Right lobe of liver (tissue), 6 donors: ENCODE measurements at regions not wholly inside any gene's neighbourhood (a gene's known extent, or its start where the extent isn't known, plus 50 kb on each side); places are given as distances from the start of the nearest gene placed in this dataset.

ENCODE experiments used
- ATAC-seq, 4 donors: fragments of 200-7000 bp; cut with Tn5 transposase; one replicate each; pipeline ENCODE4 v1.9.1; 2020; ENCODE audit warnings: mild to moderate bottlenecking in 4 of 4, moderate library complexity in 4 of 4
- DNase-seq, 3 donors: peaks; one replicate each; pipeline ENCODE4 v3.0.0-alpha.2; 2020
- H3K27ac ChIP-seq, 3 donors: fragments of 200-600 bp; one replicate each; pipeline ENCODE4 v1.8.0; 2022
- H3K27me3 ChIP-seq, 2 donors: fragments of 200-600 bp; one replicate each; pipeline ENCODE4 v1.8.0; 2022
- H3K36me3 ChIP-seq, 4 donors: fragments of 200-600 bp; sonication (generic) in 1 of 4; one replicate each; pipeline versions ENCODE4 v1.5.1 to v1.8.0; 2017 to 2022; ENCODE audit warnings: control low read depth in 1 of 4
- H3K4me1 ChIP-seq, 4 donors: fragments of 200-600 bp; sonication (generic) in 1 of 4; one replicate each; pipeline versions ENCODE4 v1.5.1 to v1.8.0; 2017 to 2022; ENCODE audit warnings: control low read depth in 1 of 4
- H3K4me3 ChIP-seq, 3 donors: fragments of 200-600 bp; one replicate each; pipeline ENCODE4 v1.8.0; 2022
- H3K9me3 ChIP-seq, 4 donors: fragments of 200-600 bp; sonication (generic) in 1 of 4; one replicate each; pipeline versions ENCODE4 v1.5.1 to v1.8.0; 2017 to 2022; ENCODE audit warnings: control low read depth in 1 of 4
- CTCF ChIP-seq, 4 donors: fragments of 200-600 bp in 3 of 4; fragments of 450-650 bp in 1 of 4; IDR thresholded peaks; one replicate each; pipeline versions ENCODE4 v1.5.1 to v1.8.0; 2016 to 2022; ENCODE audit warnings: antibody characterized with exemption in 4 of 4, mild to moderate bottlenecking in 2 of 4
- POLR2A ChIP-seq: fragments of 450-650 bp; IDR thresholded peaks from one replicate; pipeline ENCODE4 v1.6.1; 2017; ENCODE audit warnings: antibody characterized with exemption, mild to moderate bottlenecking
- WGBS: methylation state at CpG from one replicate; pipeline ENCODE4 v1.1.6; 2018; ENCODE audit warnings: low coverage, low lambda C conversion rate; ENCODE audit not compliant: insufficient coverage; ENCODE audit errors: missing lambda C conversion rate; 5-methylcytosine and 5-hydroxymethylcytosine counted together
- intact Hi-C, 2 donors: fragments of 100-400 bp; cut with DNase I; formaldehyde crosslinking; loops; one replicate each; pipeline versions ENCODE4 v1.11.2 to v1.14.1; 2022
- donor health status: DM: no; HTN: yes; CAD: no.
- donor health status: DM: no; HTN: no; CAD: no.
- donor health status: DM: no; HTN: no; CAD: no.
- donor health status: DM: no; HTN: yes; CAD: no.
- donor health status: DM: no; HTN: yes; CAD: no.

GRCh38 chr9:109914280-109915027, 134.5 kb downstream of the PALM2AKAP2 start:
- ATAC-seq (peak in 1 of 4 donors; percentile 47), DNase-seq (no peak)
- intact Hi-C loops: loop anchor here in 1 of 2 donors (10.0 kb wide), 1 partner anchor 220 kb away; no protein-coding TSS in a partner anchor
- H3K36me3 ChIP-seq: no peaks in the 10 kb centered on the region
- H3K27ac ChIP-seq: no peak overlapping the region
- no peaks in the 10 kb centered on the region for H3K9me3 ChIP-seq
- H3K27me3 ChIP-seq: no peaks in the 10 kb centered on the region
- no peak for TF ChIP-seq CTCF (IDR thresholded peaks at IDR 0.05)
- no peak for TF ChIP-seq POLR2A
- no peak overlapping the region for H3K4me3 ChIP-seq
- H3K4me1 ChIP-seq: no peaks in the 10 kb centered on the region
- 74% methylated on average over 4 of the region's 4 CpGs for WGBS

- WGBS: 96% methylated on average over 4 of the region's 6 CpGs
- peak in 1 of 4 donors; percentile 4 for ATAC-seq
- no peak for TF ChIP-seq POLR2A
- no peak for TF ChIP-seq CTCF (IDR thresholded peaks at IDR 0.05)
- H3K4me1 ChIP-seq: peaks cover 0 to 4% (median 0%) of the 10 kb centered on the region in 4 donors
- intact Hi-C loops: loop anchor here in 1 of 2 donors (10.0 kb wide), 1 partner anchor 218 kb away; no protein-coding TSS in a partner anchor
- no peak for DNase-seq
- H3K27ac ChIP-seq: no peak overlapping the region
- H3K36me3 ChIP-seq: no peaks in the 10 kb centered on the region
- no peak overlapping the region for H3K4me3 ChIP-seq
- H3K9me3 ChIP-seq: no peaks in the 10 kb centered on the region
- no peaks in the 10 kb centered on the region for H3K27me3 ChIP-seq
These were observed 136.3 kb downstream of the PALM2AKAP2 start for GRCh38 chr9:109916316-109916715.

- no peaks in the 10 kb centered on the region for H3K27me3 ChIP-seq
- H3K36me3 ChIP-seq: no peaks in the 10 kb centered on the region
- no peaks in the 10 kb centered on the region for H3K9me3 ChIP-seq
- TF ChIP-seq POLR2A (no peak), CTCF (IDR thresholded peaks at IDR 0.05) (no peak)
- intact Hi-C loops: loop anchor here in 1 of 2 donors (10.0 kb wide), 1 partner anchor 216 kb away; no protein-coding TSS in a partner anchor
- peaks cover 0 to 27% (median 12%) of the 10 kb centered on the region in 4 donors for H3K4me1 ChIP-seq
- H3K4me3 ChIP-seq: no peak overlapping the region
- ATAC-seq (no peak), DNase-seq (no peak)
- 56% methylated on average over 9 of the region's 11 CpGs for WGBS
- no peak overlapping the region for H3K27ac ChIP-seq
These were observed 138.6 kb downstream of the PALM2AKAP2 start for GRCh38 chr9:109918339-109919163.

- Histone ChIP-seq H3K4me3 (no peak overlapping the region), H3K36me3 (no peaks in the 10 kb centered on the region), H3K27ac (no peak overlapping the region), H3K9me3 (no peaks in the 10 kb centered on the region), H3K4me1 (peaks cover 0 to 29% (median 12%) of the 10 kb centered on the region in 4 donors), H3K27me3 (no peaks in the 10 kb centered on the region)
- no peak for TF ChIP-seq POLR2A
- no peak for TF ChIP-seq CTCF (IDR thresholded peaks at IDR 0.05)
- intact Hi-C loops: loop anchor here in 1 of 2 donors (10.0 kb wide), 1 partner anchor 215 kb away; no protein-coding TSS in a partner anchor
- DNase-seq: no peak
- WGBS: 100% methylated on average over 2 of the region's 2 CpGs
- no peak for ATAC-seq
These were observed 139.9 kb downstream of the PALM2AKAP2 start for GRCh38 chr9:109919736-109920408.
